GM12878 (cell line): ENCODE measurements at regions not wholly inside any gene's neighbourhood (a gene's known extent, or its start where the extent isn't known, plus 50 kb on each side); places are given as distances from the start of the nearest gene placed in this dataset.

Source experiments
- ATAC-seq: fragments of 200-7000 bp; cut with Tn5 transposase; 3 replicates; pipeline ENCODE4 v1.9.1; 2020; ENCODE audit warnings: mild to moderate bottlenecking, moderate library complexity
- BruUV-seq: library from RNA; stranded (reverse); fragments of 400-500 nt; replicated peaks from 2 replicates; lab custom pipeline; 2021; lab: Mats Ljungman, UMichigan
- CTCF ChIA-PET: fragments of 300-600 bp; sonication (Branson Sonifier 250); formaldehyde crosslinking; extraction: SDS; loops from one replicate; lab custom pipeline; 2021; ENCODE audit warnings: inconsistent platforms; lab: Yijun Ruan, JAX
- POLR2A ChIA-PET: fragments of 350-600 bp; formaldehyde crosslinking; extraction: SDS; loops from one replicate; lab custom pipeline; 2021; ENCODE audit warnings: inconsistent platforms; lab: Charles Lee
- RAD21 ChIA-PET: fragments of 300-600 bp; sonication (Branson Sonifier 250); formaldehyde crosslinking; loops from one replicate; lab custom pipeline; 2023; ENCODE audit warnings: antibody characterized with exemption; ENCODE audit not compliant: unreplicated experiment; lab: Charles Lee
- SMC1A ChIA-PET: fragments of 300-600 bp; sonication (Branson Sonifier 250); formaldehyde crosslinking; loops from one replicate; lab custom pipeline; 2023; ENCODE audit not compliant: unreplicated experiment, uncharacterized antibody; lab: Charles Lee
- DNase-seq: peaks from one replicate; pipeline ENCODE4 v3.0.0-alpha.2; 2011; ENCODE audit warnings: low read depth, low spot score
- FAIRE-seq: peaks from 3 replicates; lab custom pipeline; 2011; peaks lifted over from hg19 to GRCh38; lab: Jason Lieb, UNC
- H2AFZ ChIP-seq: 2 replicates; pipeline ENCODE4 v1.6.0; 2011; ENCODE audit warnings: low read depth, low read length, control low read depth; ENCODE audit not compliant: control insufficient read depth
- H3K27ac ChIP-seq: 2 replicates; pipeline ENCODE4 v1.5.1; 2011; ENCODE audit warnings: control low read depth; ENCODE audit not compliant: control insufficient read depth, insufficient read depth
- H3K27me3 ChIP-seq, 2 experiments: replicated peaks in 1 of 2; 2 replicates each; pipeline versions ENCODE4 v1.6.0 to v1.6.1; 2011; ENCODE audit warnings: low read length in 1 of 2; ENCODE audit not compliant: control insufficient read depth in 2 of 2, insufficient read depth in 2 of 2
- H3K36me3 ChIP-seq, 2 experiments: 2 replicates each; pipeline ENCODE4 v1.5.1; 2011; ENCODE audit warnings: low read length in 1 of 2; ENCODE audit not compliant: control insufficient read depth in 2 of 2, insufficient read depth in 2 of 2
- H3K4me1 ChIP-seq: 2 replicates; pipeline ENCODE4 v1.6.1; 2011; ENCODE audit warnings: mild to moderate bottlenecking, low read length, moderate library complexity, mixed read lengths; ENCODE audit not compliant: control insufficient read depth, insufficient read depth
- H3K4me2 ChIP-seq: 2 replicates; pipeline ENCODE4 v1.6.0; 2011; ENCODE audit warnings: control low read depth; ENCODE audit not compliant: control insufficient read depth, insufficient read depth
- H3K4me3 ChIP-seq: fragments of 200-600 bp; sonication (generic); 2 replicates; pipeline ENCODE4 v1.5.1; 2016
- H3K79me2 ChIP-seq: 2 replicates; pipeline ENCODE4 v1.6.0; 2011; ENCODE audit warnings: low read length; ENCODE audit not compliant: control insufficient read depth, insufficient read depth
- H3K9ac ChIP-seq: 2 replicates; pipeline ENCODE4 v1.8.0; 2011; ENCODE audit warnings: low read length, control low read depth, mixed read lengths; ENCODE audit not compliant: control insufficient read depth, insufficient read depth
- H3K9me3 ChIP-seq: replicated peaks from 3 replicates; pipeline ENCODE4 v1.5.1; 2011; ENCODE audit warnings: mild to moderate bottlenecking, low read length; ENCODE audit not compliant: control insufficient read depth, insufficient read depth
- H4K20me1 ChIP-seq: 2 replicates; pipeline ENCODE4 v1.6.0; 2011; ENCODE audit not compliant: control insufficient read depth, insufficient read depth
- ETV6 ChIP-seq, 2 experiments: fragments of 450-650 bp in 1 of 2; IDR thresholded peaks in 1 of 2; conservative IDR thresholded peaks in 1 of 2; 2 replicates each; pipeline ENCODE4 v1.6.1; 2014; ENCODE audit warnings: antibody characterized with exemption in 1 of 2, borderline replicate concordance in 1 of 2, low read depth in 1 of 2, mild to moderate bottlenecking in 1 of 2, moderate library complexity in 1 of 2
- GATAD2B ChIP-seq: fragments of 450-650 bp; conservative IDR thresholded peaks from 2 replicates; pipeline ENCODE4 v1.6.1; 2017; ENCODE audit warnings: low read depth, mild to moderate bottlenecking, moderate library complexity
- HDAC2 ChIP-seq: fragments of 200-600 bp; sonication (generic); IDR thresholded peaks from 2 replicates; pipeline ENCODE4 v1.6.1; 2017
- KDM1A ChIP-seq: fragments of 200-600 bp; sonication (generic); IDR thresholded peaks from 2 replicates; pipeline ENCODE4 v1.6.1; 2016; ENCODE audit warnings: borderline replicate concordance
- LARP7 ChIP-seq: fragments of 450-650 bp; IDR thresholded peaks from 2 replicates; pipeline ENCODE4 v1.6.1; 2017; ENCODE audit warnings: mild to moderate bottlenecking
- MTA2 ChIP-seq: fragments of 450-650 bp; IDR thresholded peaks from 2 replicates; pipeline ENCODE4 v1.6.1; 2016; ENCODE audit warnings: low read depth, mild to moderate bottlenecking, moderate library complexity
- NR2F1 ChIP-seq: fragments of 450-650 bp; conservative IDR thresholded peaks from 2 replicates; pipeline ENCODE4 v1.6.1; 2017; ENCODE audit warnings: mild to moderate bottlenecking
- RB1 ChIP-seq: fragments of 450-650 bp; formaldehyde crosslinking; IDR thresholded peaks from 2 replicates; pipeline ENCODE4 v1.6.1; 2017; ENCODE audit warnings: mild to moderate bottlenecking, borderline replicate concordance
- RFX5 ChIP-seq: IDR thresholded peaks from 2 replicates; pipeline ENCODE4 v1.6.1; 2011; ENCODE audit warnings: low read depth, low read length, improper control_type of control experiment
- SUZ12 ChIP-seq: fragments of 200-600 bp; sonication (generic); IDR thresholded peaks from one replicate; pipeline ENCODE4 v1.6.1; 2018; ENCODE audit warnings: antibody characterized with exemption, mild to moderate bottlenecking; ENCODE audit not compliant: unreplicated experiment
- TBL1XR1 ChIP-seq: IDR thresholded peaks from 2 replicates; pipeline ENCODE4 v1.6.1; 2012; ENCODE audit warnings: low read depth, low read length, improper control_type of control experiment
- ZBED1 ChIP-seq: IDR thresholded peaks from 2 replicates; pipeline ENCODE4 v1.6.1; 2016; ENCODE audit warnings: borderline replicate concordance
- WGBS: methylation state at CpG from one replicate; pipeline ENCODE4 v1.1.6; 2016; ENCODE audit warnings: low lambda C conversion rate; ENCODE audit not compliant: insufficient replicate concordance, insufficient coverage; ENCODE audit errors: missing lambda C conversion rate; 5-methylcytosine and 5-hydroxymethylcytosine counted together
- in situ Hi-C: fragments of 300-500 bp; cut with MboI; formaldehyde crosslinking; loops from 9 replicates; pipeline ENCODE4 v1.14.3; 2018; ENCODE audit warnings: mixed read lengths
- intact Hi-C: fragments of 100-400 bp; cut with micrococcal nuclease; formaldehyde crosslinking; loops from one replicate; pipeline ENCODE4 v1.14.2; 2022; ENCODE audit not compliant: unreplicated experiment
- TF ChIP-seq, protein P1 (sequence below): IDR thresholded peaks from 2 replicates; pipeline ENCODE4 v1.6.1; 2012; ENCODE audit warnings: low read length, inconsistent platforms
- TF ChIP-seq, protein P2 (sequence below): IDR thresholded peaks from 2 replicates; pipeline ENCODE4 v1.6.1; 2012; ENCODE audit warnings: low read depth, low read length, improper control_type of control experiment
- TF ChIP-seq, protein P3 (sequence below): fragments of 450-650 bp; IDR thresholded peaks from 2 replicates; pipeline ENCODE4 v1.6.1; 2017; ENCODE audit warnings: low read depth, mild to moderate bottlenecking, moderate library complexity

DNA sequence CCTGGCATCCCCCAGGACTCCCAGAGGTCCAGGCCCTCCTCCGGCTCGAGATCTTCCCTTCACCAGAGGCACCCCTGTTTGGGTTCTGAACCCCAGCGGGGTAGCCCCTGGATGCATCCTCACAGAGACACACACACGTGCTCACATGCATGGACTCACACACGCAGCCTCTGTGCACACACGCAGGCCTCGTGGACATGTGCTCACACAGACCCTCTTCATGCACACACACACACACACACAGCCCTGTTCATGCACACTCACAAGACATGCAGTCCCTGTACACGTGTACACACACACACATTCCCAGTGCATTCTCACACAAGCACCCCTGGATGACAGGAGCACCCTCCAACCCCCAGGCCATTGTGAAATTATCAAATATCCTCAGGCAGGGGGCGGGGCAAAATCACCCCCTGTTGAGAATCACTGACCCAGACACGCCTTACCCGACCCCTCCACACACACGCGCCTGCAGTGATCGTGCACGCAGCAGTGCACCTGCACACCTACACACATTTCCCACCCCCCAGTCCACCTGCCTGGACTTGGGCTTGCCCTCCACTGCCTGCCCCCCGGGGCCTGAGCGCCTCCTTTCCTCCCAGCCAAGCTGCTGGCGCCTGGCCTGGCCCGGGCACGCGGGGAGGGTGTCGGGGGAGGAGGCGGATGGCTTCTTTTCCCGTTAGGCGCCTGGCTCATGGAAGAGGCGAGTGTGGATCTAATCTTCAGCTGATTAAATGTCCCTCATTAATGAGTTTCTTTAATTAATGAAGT lies 62.6 kb downstream of the ENGASE start:
- H2AFZ ChIP-seq, result no peak overlapping the region
- TF ChIP-seq, protein P1, sequence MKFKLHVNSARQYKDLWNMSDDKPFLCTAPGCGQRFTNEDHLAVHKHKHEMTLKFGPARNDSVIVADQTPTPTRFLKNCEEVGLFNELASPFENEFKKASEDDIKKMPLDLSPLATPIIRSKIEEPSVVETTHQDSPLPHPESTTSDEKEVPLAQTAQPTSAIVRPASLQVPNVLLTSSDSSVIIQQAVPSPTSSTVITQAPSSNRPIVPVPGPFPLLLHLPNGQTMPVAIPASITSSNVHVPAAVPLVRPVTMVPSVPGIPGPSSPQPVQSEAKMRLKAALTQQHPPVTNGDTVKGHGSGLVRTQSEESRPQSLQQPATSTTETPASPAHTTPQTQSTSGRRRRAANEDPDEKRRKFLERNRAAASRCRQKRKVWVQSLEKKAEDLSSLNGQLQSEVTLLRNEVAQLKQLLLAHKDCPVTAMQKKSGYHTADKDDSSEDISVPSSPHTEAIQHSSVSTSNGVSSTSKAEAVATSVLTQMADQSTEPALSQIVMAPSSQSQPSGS, result no peak
- TF ChIP-seq RFX5, result no peak
- no peak for TF ChIP-seq GATAD2B
- no peak for TF ChIP-seq KDM1A
- no peak for TF ChIP-seq SUZ12
- TF ChIP-seq, protein P2, sequence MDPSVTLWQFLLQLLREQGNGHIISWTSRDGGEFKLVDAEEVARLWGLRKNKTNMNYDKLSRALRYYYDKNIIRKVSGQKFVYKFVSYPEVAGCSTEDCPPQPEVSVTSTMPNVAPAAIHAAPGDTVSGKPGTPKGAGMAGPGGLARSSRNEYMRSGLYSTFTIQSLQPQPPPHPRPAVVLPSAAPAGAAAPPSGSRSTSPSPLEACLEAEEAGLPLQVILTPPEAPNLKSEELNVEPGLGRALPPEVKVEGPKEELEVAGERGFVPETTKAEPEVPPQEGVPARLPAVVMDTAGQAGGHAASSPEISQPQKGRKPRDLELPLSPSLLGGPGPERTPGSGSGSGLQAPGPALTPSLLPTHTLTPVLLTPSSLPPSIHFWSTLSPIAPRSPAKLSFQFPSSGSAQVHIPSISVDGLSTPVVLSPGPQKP, result no peak
- TF ChIP-seq RB1, result no peak
- TF ChIP-seq, protein P3, sequence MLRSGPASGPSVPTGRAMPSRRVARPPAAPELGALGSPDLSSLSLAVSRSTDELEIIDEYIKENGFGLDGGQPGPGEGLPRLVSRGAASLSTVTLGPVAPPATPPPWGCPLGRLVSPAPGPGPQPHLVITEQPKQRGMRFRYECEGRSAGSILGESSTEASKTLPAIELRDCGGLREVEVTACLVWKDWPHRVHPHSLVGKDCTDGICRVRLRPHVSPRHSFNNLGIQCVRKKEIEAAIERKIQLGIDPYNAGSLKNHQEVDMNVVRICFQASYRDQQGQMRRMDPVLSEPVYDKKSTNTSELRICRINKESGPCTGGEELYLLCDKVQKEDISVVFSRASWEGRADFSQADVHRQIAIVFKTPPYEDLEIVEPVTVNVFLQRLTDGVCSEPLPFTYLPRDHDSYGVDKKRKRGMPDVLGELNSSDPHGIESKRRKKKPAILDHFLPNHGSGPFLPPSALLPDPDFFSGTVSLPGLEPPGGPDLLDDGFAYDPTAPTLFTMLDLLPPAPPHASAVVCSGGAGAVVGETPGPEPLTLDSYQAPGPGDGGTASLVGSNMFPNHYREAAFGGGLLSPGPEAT, result no peak
- TF ChIP-seq ETV6 (conservative IDR thresholded peaks at IDR 0.05 in 1 of 2, IDR thresholded peaks at IDR 0.05 in 1 of 2; ENCODE audit: borderline replicate concordance in 1 of 2, low read depth in 1 of 2), result no peak
- no peak for TF ChIP-seq MTA2
- TF ChIP-seq LARP7, result no peak
- no peak for TF ChIP-seq NR2F1
- TF ChIP-seq HDAC2, result no peak
- TF ChIP-seq TBL1XR1, result no peak
- no peak for TF ChIP-seq ZBED1
- TF ChIP-seq, all 136 proteins: peak for 0
- RAD21 ChIA-PET, result no interaction called here
- no peak for ATAC-seq
- H3K9ac ChIP-seq, result no peak overlapping the region
- no peak overlapping the region for H3K27ac ChIP-seq
- in situ Hi-C loops (no loop called here), intact Hi-C loops (no loop called here)
- H3K27me3 ChIP-seq, result peaks cover 0 to 2% of the 10 kb centered on the region in 2 experiments; a peak in 1 of 4 replicates
- DNase-seq, result no peak
- SMC1A ChIA-PET, result interaction anchor here (0.8 kb wide), 1 partner anchor 23 kb away, joined by 3 read pairs; no protein-coding TSS in a partner anchor
- no peaks in the 10 kb centered on the region for H3K79me2 ChIP-seq
- no peaks in the 10 kb centered on the region; the same call in 2 of the 3 replicates for H3K9me3 ChIP-seq
- FAIRE-seq, result no peak
- H3K36me3 ChIP-seq, result no peaks in the 10 kb centered on the region
- H3K4me3 ChIP-seq, result no peak overlapping the region
- H4K20me1 ChIP-seq, result no peaks in the 10 kb centered on the region; the same call in 1 of the 2 replicates
- no peaks in the 10 kb centered on the region for H3K4me1 ChIP-seq
- WGBS, result 40% methylated on average over 26 of the region's 26 CpGs
- CTCF ChIA-PET, result interaction anchor here (1.1 kb wide), 1 partner anchor 175 kb away, joined by 3 read pairs; no protein-coding TSS in a partner anchor
- H3K4me2 ChIP-seq, result no peak overlapping the region
- POLR2A ChIA-PET, result no interaction called here
- BruUV-seq, result no TSS peak
